SJSA1 (cell line): ENCODE measurements at regions not wholly inside any gene's neighbourhood (a gene's known extent, or its start where the extent isn't known, plus 50 kb on each side); places are given as distances from the start of the nearest gene placed in this dataset.

Experiments
- DNase-seq, 2 experiments: peaks; one replicate each; pipeline ENCODE4 v3.0.0-alpha.2; 2015 to 2020; ENCODE audit warnings: low spot score in 2 of 2, low read depth in 1 of 2
- H3K27ac ChIP-seq: fragments of 250-450 bp; sonication (Bioruptor Pico); 2 replicates; pipeline ENCODE4 v1.5.1; 2020; ENCODE audit warnings: mild to moderate bottlenecking, moderate library complexity
- H3K27me3 ChIP-seq: fragments of 250-450 bp; sonication (Bioruptor Pico); replicated peaks from 2 replicates; pipeline ENCODE4 v1.5.1; 2020; ENCODE audit warnings: mild to moderate bottlenecking, moderate library complexity
- H3K36me3 ChIP-seq: fragments of 250-450 bp; sonication (Bioruptor Pico); 2 replicates; pipeline ENCODE4 v1.5.1; 2020; ENCODE audit warnings: mild to moderate bottlenecking
- H3K4me1 ChIP-seq: fragments of 250-450 bp; sonication (Bioruptor Pico); replicated peaks from 2 replicates; pipeline ENCODE4 v1.6.1; 2021; ENCODE audit warnings: mild to moderate bottlenecking
- H3K4me3 ChIP-seq: fragments of 250-450 bp; sonication (Bioruptor Pico); 2 replicates; pipeline ENCODE4 v1.5.1; 2020; ENCODE audit warnings: mild to moderate bottlenecking
- H3K9me3 ChIP-seq: fragments of 250-450 bp; sonication (Bioruptor Pico); replicated peaks from 2 replicates; pipeline ENCODE4 v1.5.1; 2020; ENCODE audit warnings: mild to moderate bottlenecking

DNA sequence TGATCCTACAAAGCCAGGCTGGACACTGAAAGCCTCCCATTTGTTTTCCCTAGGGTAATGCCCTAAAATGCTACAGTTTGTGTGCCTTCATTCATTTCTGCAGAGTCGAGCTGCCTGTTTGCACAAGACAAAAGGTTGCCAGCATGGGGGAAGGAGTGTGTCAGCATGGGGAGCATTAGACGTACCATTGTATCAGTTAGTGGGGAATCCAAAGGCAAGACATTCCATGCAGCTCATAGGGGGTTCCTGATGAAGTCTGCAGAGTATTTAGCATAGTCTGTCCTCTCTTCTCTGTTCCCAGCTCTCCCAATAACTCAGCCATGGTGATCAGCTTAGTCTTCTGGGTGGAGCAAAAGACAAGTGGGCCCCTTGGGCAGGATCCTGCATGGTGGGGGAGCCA, 276.9 kb upstream of the PCDH7 start:
- Histone ChIP-seq H3K27ac (no peak overlapping the region), H3K4me1 (no peaks in the 10 kb centered on the region), H3K9me3 (no peaks in the 10 kb centered on the region), H3K27me3 (no peaks in the 10 kb centered on the region), H3K36me3 (no peaks in the 10 kb centered on the region), H3K4me3 (no peak overlapping the region)
- no peak for DNase-seq

GRCh38 chr4:30450474-30450873, 269.7 kb upstream of the PCDH7 start:
- H3K9me3 ChIP-seq: no peaks in the 10 kb centered on the region
- no peak overlapping the region for H3K4me3 ChIP-seq
- no peaks in the 10 kb centered on the region for H3K27me3 ChIP-seq
- no peaks in the 10 kb centered on the region for H3K36me3 ChIP-seq
- DNase-seq: no peak
- no peak overlapping the region for H3K27ac ChIP-seq
- H3K4me1 ChIP-seq: no peaks in the 10 kb centered on the region

DNA sequence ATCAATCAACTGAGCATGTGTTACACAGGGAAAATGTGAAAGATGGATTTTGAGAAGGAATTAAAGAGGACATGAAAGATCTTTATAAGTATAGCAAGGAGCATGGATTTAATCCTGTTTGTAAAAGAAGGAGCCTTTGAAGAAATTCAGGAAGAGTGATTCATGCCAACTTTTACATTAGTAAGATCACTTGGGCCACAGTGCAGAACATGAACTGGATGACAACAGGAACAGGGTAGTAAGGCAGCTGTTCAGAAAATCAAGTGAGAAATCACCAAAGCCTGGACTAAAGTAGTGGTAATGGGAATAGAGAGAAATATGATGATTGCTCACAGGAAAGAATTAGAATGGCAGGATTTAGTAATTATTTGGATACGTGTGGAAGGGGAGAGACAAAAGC, 265.7 kb upstream of the PCDH7 start:
- no peaks in the 10 kb centered on the region for H3K4me1 ChIP-seq
- no peak overlapping the region for H3K27ac ChIP-seq
- no peaks in the 10 kb centered on the region for H3K9me3 ChIP-seq
- H3K36me3 ChIP-seq: no peaks in the 10 kb centered on the region
- H3K4me3 ChIP-seq: no peak overlapping the region
- H3K27me3 ChIP-seq: no peaks in the 10 kb centered on the region
- no peak for DNase-seq

DNA sequence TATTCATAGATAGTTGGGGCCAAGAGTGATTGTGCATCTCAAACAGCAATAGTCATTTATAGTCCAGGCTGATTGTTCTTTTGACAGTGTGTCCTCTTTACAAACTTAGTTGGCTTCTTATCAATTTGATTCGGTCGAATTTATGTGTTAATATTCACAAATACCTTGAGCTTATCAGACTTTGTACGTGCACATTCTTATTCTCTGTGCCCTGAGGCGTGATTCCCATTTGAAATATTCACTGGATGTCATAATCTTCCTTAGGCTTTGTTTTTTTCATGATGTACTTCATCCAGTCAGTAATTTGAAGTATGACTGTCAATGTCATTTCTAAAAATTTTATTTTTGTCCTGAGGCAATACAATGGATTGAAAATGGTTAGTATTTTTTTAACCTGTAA, 263.5 kb upstream of the PCDH7 start:
- no peak for DNase-seq
- no peaks in the 10 kb centered on the region for H3K27me3 ChIP-seq
- no peaks in the 10 kb centered on the region for H3K9me3 ChIP-seq
- H3K36me3 ChIP-seq: no peaks in the 10 kb centered on the region
- H3K4me1 ChIP-seq: no peaks in the 10 kb centered on the region
- no peak overlapping the region for H3K4me3 ChIP-seq
- no peak overlapping the region for H3K27ac ChIP-seq

- no peaks in the 10 kb centered on the region for H3K36me3 ChIP-seq
- DNase-seq: no peak
- no peak overlapping the region for H3K27ac ChIP-seq
- no peaks in the 10 kb centered on the region for H3K4me1 ChIP-seq
- H3K27me3 ChIP-seq: no peaks in the 10 kb centered on the region
- no peak overlapping the region for H3K4me3 ChIP-seq
- no peaks in the 10 kb centered on the region for H3K9me3 ChIP-seq
Observed at GRCh38 chr4:30460818-30461217, 259.4 kb upstream of the PCDH7 start.

DNA sequence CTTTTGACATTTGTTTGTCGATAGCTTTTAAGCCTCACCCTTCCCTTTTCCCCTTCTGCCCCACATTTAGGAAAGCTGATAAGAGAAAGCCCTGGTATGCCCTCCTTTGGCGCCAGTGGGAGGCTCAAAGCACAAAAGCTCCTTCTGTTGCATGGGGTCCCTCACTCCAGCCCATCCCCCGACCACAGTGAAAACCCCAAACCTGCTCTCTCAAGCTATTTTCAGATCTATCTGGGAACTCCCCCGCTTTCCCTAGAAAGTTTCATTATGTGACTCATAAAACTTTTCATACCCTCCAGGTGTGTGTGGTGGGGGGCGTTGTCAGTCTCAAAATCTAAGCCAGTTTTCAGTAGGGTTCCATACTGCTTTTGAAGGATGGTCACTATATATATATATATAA, 259.0 kb upstream of the PCDH7 start:
- Histone ChIP-seq H3K9me3 (no peaks in the 10 kb centered on the region), H3K27ac (no peak overlapping the region), H3K36me3 (no peaks in the 10 kb centered on the region), H3K4me1 (no peaks in the 10 kb centered on the region), H3K4me3 (no peak overlapping the region), H3K27me3 (no peaks in the 10 kb centered on the region)
- DNase-seq: no peak

GRCh38 chr4:30462445-30463090, 257.6 kb upstream of the PCDH7 start:
- no peaks in the 10 kb centered on the region for H3K27me3 ChIP-seq
- H3K36me3 ChIP-seq: no peaks in the 10 kb centered on the region
- H3K4me3 ChIP-seq: no peak overlapping the region
- no peaks in the 10 kb centered on the region for H3K4me1 ChIP-seq
- no peak overlapping the region for H3K27ac ChIP-seq
- no peak for DNase-seq
- H3K9me3 ChIP-seq: no peaks in the 10 kb centered on the region

DNA sequence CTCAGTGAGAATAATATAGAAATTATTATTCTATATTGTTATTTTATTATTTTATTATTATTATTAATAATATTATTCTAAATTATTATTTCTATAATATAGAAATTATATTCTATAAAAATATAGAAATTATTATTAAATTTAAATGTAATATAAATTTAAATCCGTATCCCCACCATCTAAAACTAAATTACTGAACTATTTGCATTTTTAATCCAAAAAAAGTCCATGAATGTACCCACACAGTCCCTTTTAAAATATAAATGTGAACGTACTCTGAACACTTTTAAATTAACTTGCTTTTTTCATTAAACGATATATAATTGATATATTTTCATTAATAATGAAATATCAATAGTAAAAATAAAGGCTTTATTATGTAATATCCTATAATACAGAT, 248.3 kb upstream of the PCDH7 start:
- Histone ChIP-seq H3K4me1 (no peaks in the 10 kb centered on the region), H3K9me3 (no peaks in the 10 kb centered on the region), H3K36me3 (no peaks in the 10 kb centered on the region), H3K27me3 (no peaks in the 10 kb centered on the region), H3K27ac (no peak overlapping the region), H3K4me3 (no peak overlapping the region)
- DNase-seq: no peak

DNA sequence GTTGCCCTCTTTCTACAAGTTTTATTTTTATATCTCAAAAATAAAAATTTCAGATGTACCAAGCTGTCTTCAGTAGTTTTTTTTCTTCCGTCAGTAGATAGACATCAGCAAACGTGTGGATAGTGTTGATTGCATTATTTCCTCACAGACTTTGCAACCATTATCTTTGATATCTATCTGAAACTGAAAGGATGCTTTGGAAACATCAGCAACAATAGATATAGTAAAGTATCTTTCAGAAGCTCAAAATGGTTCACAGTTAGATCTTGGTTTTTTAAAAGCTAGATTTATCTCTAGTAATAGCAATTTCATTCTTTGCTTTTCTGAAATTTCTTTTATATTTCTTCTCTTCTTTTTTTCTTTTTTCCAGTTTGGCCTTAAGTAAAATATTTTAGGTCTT, 246.9 kb upstream of the PCDH7 start:
- H3K9me3 ChIP-seq: no peaks in the 10 kb centered on the region
- no peak for DNase-seq
- no peaks in the 10 kb centered on the region for H3K27me3 ChIP-seq
- no peak overlapping the region for H3K4me3 ChIP-seq
- no peaks in the 10 kb centered on the region for H3K36me3 ChIP-seq
- H3K27ac ChIP-seq: no peak overlapping the region
- no peaks in the 10 kb centered on the region for H3K4me1 ChIP-seq

DNA sequence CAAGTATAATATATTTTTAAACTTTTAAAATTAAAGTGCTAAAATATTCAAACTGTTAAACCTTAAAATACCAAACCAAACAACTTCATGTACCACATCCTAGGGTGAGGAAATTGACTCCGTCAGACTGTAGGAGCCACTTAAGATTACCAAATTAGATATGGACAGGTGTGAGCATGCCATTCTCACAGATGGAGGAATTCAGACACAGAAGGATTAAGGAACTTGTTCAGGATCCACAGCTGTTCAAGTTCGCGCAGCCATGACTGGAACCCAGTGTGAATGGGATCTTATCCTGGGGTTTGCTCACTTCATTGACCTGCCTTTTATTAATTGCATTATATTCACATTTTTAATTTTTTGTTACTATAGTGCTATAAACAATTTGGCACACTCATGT, 224.9 kb upstream of the PCDH7 start:
- H3K27me3 ChIP-seq: no peaks in the 10 kb centered on the region
- DNase-seq: no peak
- H3K9me3 ChIP-seq: no peaks in the 10 kb centered on the region
- H3K4me3 ChIP-seq: no peak overlapping the region
- H3K27ac ChIP-seq: no peak overlapping the region
- no peaks in the 10 kb centered on the region for H3K36me3 ChIP-seq
- H3K4me1 ChIP-seq: no peaks in the 10 kb centered on the region

DNA sequence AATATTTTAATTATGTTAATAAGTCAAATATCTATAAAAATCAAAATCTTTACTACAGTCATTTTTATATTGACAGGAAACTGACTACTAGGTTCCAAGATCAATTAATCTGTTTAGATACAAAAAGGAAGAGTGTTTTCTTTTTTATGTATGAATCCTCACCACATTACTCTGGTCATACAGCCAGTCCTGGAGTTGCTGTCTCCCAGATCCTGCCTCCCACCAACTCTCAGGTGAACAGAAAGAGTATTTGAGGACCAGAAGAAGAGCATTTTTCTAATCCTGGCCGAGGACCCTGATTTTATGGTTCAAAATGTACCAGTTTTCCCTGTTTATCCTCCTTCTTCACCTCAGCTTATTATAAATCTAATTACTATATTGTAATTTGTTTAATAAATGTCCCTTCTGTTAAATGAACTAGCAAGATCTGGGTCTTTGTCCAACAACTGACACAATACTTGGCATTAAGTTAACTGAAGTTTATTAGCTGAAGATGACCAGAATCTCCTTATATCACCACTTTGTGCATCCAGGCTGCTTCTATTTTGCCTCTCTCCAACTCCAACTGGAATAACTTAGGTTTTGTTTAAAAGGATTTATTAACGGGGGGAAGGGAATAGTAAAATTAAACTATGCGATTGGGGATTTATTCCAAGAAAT, 224.4 kb upstream of the PCDH7 start:
- no peak overlapping the region for H3K4me3 ChIP-seq
- no peak overlapping the region for H3K27ac ChIP-seq
- no peaks in the 10 kb centered on the region for H3K4me1 ChIP-seq
- no peaks in the 10 kb centered on the region for H3K27me3 ChIP-seq
- DNase-seq: no peak
- no peaks in the 10 kb centered on the region for H3K36me3 ChIP-seq
- no peaks in the 10 kb centered on the region for H3K9me3 ChIP-seq

DNA sequence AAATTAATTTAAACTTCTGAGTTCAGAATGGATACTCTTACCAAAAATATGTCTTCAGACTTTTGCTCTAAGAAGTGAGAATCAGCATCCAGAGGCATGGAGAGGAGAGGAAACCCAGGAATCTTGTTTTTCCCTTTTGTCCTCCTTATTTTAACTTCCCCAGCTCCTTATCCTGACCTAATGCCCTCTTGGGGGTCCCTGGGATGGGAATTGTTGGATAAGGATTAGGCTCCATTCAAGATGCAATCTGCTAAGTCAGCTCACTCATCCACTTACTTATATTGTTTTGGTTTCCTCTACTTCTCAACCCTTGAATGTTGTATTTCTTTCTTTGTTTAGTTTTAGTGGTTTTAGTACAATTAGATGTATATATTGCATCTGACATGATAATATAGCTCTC, 208.4 kb upstream of the PCDH7 start:
- Histone ChIP-seq H3K27me3 (no peaks in the 10 kb centered on the region), H3K36me3 (no peaks in the 10 kb centered on the region), H3K9me3 (no peaks in the 10 kb centered on the region), H3K27ac (no peak overlapping the region), H3K4me1 (no peaks in the 10 kb centered on the region), H3K4me3 (no peak overlapping the region)
- no peak for DNase-seq

- Histone ChIP-seq H3K4me3 (no peak overlapping the region), H3K36me3 (no peaks in the 10 kb centered on the region)
Observed at GRCh38 chr4:30518211-30518610, 202.0 kb upstream of the PCDH7 start.

DNA sequence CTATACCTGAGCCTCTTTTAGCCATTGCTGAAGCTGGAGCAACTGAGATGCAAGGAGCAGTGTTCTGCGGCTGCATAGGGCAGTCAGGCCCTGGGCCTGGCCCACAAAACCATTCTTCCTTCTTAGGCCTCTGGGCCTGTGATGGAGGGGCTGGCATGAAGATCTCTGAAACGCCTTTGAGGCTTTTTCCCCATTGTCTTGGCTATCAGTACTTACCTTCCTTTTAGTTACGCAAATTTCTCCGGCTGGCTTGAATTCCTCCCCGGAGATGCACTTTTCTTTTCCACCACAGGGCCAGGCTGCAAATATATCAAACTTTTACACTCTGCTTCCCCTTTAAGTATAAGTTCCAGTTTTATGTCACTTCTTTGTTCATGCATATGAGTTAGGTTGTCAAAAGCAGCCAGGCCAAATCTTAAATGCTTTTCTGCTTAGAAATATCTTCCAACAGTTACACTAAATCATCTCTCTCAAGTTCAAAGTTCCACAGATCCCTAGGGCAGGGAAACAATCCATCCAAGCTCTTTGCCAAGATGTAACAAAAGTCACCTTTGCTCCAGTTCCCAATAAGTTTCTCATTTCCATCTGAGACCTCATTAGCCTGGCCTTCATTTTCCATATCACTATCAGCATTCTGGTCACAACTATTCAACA, 194.4 kb upstream of the PCDH7 start:
- Histone ChIP-seq H3K9me3 (no peaks in the 10 kb centered on the region), H3K27ac (no peak overlapping the region), H3K4me3 (no peak overlapping the region), H3K36me3 (no peaks in the 10 kb centered on the region), H3K27me3 (no peaks in the 10 kb centered on the region), H3K4me1 (no peaks in the 10 kb centered on the region)
- no peak for DNase-seq

More at GRCh38 chr4:30518211-30518610, 202.0 kb upstream of the PCDH7 start:
- Histone ChIP-seq H3K4me1 (no peaks in the 10 kb centered on the region), H3K9me3 (no peaks in the 10 kb centered on the region), H3K27me3 (no peaks in the 10 kb centered on the region), H3K27ac (no peak overlapping the region)
- no peak for DNase-seq
